H1 (cell line): ENCODE measurements at regions not wholly inside any gene's neighbourhood (a gene's known extent, or its start where the extent isn't known, plus 50 kb on each side); places are given as distances from the start of the nearest gene placed in this dataset.

Experiments
- CHD1 ChIP-seq: IDR thresholded peaks from 2 replicates; pipeline ENCODE4 v1.6.1; 2012; ENCODE audit warnings: low read depth, low read length, improper control_type of control experiment
- EP300 ChIP-seq, 2 experiments: IDR thresholded peaks; 1 replicate in 1 of 2; 2 replicates in 1 of 2; pipeline ENCODE4 v1.6.1; 2011 to 2012; ENCODE audit warnings: low read depth in 2 of 2, low read length in 2 of 2, mild to moderate bottlenecking in 2 of 2, borderline replicate concordance in 1 of 2, inconsistent platforms in 1 of 2, moderate library complexity in 1 of 2
- FOSL1 ChIP-seq: IDR thresholded peaks from 2 replicates; pipeline ENCODE4 v1.6.1; 2011; ENCODE audit warnings: mild to moderate bottlenecking, low read depth, low read length, moderate library complexity; ENCODE audit not compliant: insufficient read depth

- TF ChIP-seq CHD1 (no peak), EP300 (IDR thresholded peaks at IDR 0.05; ENCODE audit: borderline replicate concordance in 1 of 2, low read depth in 2 of 2, low read length in 2 of 2) (no peak), FOSL1 (no peak)
Observed at GRCh38 chr21:38968887-38969543, 163.3 kb downstream of the ETS2 start (continued).
